ENCODE measurements at regions not wholly inside any gene's neighbourhood (a gene's known extent, or its start where the extent isn't known, plus 50 kb on each side); places are given as distances from the start of the nearest gene placed in this dataset.
"Not testable (repeated sequence)": the region's sequence is repeated elsewhere in the genome, so short reads cannot be mapped to it uniquely, and the experiment has no call there.

DNA sequence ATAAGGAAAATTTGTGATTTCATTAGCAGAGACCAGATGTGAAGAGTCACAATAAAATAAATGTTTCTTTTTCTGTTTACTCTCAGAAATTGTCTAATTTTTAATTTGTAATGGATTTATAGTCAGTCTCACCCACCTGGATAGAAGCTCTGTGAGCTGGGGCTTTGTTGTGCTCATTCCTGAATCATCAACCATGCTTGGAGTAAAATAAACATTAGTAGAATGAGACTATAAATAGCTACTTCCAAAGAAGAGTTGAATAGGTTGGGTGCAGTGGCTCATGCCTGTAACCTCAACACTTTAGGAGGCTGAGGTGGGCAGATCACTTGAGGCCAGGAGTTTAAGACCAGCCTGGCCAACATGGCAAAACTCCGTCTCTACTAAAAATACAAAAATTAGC is 185.3 kb upstream of the FBXO33 start:
- DNase-seq (ENCODE audit: low spot score), result no peak
- intact Hi-C loops (cut with DNase I), result no loop called here

DNA sequence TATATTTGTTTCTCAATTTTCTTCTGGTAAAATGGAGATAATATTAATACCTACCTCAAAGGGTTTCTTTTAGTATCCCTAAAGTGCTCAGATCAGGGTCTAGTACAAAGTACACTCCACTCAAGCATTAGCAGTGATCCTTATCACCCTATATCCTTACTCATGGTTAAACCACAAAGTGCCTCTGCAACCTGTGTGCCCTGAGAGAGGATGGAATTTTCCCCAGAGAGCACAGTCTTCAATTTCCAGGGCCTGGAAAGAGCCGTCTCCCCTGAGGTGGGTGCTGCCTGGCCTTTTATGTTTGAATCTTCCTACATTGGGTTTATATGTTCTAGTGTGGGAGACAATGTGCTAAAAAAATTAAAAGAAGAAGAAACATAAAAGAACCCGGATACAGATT is 183.1 kb upstream of the FBXO33 start:
- intact Hi-C loops (cut with DNase I), result no loop called here
- no peak for DNase-seq (ENCODE audit: low spot score)

DNA sequence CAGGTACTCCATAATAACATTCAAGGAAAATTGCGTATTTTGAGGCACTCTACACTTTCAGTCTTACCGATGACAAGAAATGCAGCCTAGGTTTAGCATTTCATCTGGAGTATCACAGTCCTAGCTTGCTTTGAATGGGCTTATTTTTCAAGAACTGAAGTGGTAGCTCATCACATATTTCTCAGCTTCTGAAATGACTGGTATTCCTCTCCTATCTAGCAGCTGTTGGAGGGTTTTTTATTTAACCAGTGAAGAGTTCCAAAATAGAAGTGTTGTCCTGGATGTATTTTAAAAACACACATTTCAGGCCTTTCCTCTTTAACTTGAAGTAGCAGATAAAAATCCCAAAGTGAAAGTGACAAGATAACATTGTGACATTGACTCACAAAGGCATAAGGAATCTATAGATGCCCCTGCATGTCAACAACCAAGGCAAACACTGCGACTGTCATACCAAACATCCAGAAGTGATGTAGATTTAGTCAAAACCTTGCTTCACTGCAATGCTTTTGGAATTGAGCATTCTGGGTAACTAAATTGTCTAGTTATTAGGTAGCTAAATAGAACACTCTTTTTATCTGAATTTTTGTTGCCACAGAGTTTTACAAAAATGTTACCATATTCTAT is 182.2 kb upstream of the FBXO33 start:
- intact Hi-C loops (cut with DNase I), result no loop called here
- no peak for DNase-seq (ENCODE audit: low spot score)

DNA sequence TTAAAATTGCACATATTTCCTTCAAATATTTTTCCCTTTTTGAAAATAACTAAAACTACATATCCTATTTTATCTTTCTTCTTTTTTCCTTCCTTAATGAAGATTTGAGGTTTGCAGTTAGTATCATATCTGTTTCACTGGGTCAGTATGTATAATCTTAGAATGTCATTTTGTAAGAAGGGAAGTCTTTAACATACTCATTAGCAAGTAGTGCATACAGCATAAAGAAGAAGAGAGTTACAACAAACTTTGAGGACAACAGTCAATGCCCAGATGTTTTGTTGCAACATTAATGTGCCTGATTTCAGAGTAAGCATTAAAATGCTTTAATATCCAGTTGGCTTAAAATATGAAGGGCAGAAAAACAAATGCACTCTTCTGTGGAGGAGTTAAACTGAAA is 176.9 kb upstream of the FBXO33 start:
- intact Hi-C loops (cut with DNase I), result no loop called here

DNA sequence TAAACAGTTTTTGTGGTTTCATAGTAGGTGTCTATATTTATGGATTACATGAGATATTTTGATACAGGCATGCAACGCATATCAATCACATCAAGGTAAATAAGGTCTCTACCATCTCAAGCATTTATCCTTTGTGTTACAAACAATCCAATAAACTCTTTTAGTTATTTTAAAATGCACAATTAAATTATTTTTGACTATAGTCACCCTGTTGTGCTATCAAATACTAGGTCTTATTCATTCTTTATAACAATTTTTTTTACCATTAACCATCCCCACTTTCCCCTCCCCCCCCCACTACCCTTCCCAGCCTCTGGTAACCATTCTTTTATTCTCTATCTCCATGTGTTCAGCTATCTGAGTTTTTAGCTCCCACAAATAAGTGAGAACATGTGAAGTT is 175.7 kb upstream of the FBXO33 start:
- intact Hi-C loops (cut with DNase I), result no loop called here
- no peak for DNase-seq (ENCODE audit: low spot score)

More for the DNA sequence above, 176.9 kb upstream of the FBXO33 start:
- no peak for DNase-seq (ENCODE audit: low spot score)

DNA sequence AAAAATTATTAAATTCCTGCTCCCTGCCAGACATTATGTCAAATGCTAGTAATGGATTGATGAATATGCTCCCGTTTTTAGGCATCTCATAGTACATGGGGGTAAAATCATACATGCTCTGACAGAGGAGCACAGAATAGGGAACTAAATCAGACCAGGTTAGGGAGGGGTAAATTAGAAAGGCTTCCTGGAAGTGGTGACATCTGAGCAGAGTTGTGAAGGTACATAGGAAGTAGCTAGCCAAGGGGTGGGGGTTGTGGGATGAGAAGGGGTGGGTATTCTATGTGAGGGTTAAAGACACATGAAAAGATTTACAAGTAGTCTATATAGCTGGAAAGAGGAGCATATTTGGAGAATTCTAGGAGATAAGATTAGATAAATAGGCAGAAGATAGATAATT is 171.7 kb upstream of the FBXO33 start:
- no peak for DNase-seq (ENCODE audit: low spot score)
- intact Hi-C loops (cut with DNase I), result no loop called here

DNA sequence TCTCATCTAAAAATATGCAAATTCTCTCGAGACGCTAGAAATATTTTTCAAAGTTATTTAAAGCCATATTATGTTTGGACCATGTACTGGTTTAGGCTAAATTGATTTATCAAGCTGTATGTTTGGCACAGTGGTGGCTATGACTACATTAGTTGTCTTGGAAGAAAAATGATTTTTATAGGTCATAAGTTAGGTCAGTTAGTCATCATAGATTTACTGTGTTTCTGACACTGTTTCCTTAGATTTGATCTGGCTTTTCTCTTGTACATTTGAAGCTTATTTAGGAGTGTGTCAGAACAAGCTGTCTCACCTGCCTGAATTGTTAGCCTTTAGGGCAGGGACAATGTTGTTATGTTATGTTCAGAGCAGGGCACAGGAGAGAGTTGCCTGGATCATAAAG is 161.1 kb upstream of the FBXO33 start:
- intact Hi-C loops (cut with DNase I), result no loop called here
- no peak for DNase-seq (ENCODE audit: low spot score)

DNA sequence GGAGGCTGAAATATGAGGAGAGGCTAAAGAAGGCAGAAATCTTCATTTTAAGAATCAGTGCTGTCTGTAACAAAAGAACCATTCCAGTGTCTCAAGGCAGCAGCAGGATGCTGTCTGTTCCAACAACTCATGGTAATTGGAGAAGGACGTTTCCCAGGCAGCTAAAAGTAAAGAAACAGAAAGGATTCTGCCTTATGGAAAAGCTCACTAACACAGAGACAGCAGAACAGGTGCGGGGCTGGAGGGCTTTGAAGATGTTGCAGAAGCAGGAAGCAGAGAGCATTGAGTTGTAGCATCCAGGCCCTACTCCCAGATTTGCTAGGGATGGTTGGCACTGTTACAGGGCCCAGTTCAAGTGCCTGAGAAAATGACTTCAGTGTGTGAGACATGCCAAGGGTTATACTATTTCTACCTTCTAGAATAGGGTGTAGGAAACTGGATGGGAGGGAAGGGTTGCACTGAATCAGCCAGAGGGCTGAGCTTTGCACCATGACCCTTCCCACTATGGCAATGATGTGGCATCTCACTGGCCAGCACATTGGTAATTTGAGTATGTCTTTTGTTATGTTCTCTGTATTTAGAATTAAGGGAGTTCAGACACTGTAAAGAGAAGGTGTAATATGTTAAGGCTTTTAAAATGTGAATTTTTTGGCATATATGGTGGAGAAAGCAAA is 160.0 kb upstream of the FBXO33 start:
- no peak for DNase-seq (ENCODE audit: low spot score)
- intact Hi-C loops (cut with DNase I), result no loop called here

DNA sequence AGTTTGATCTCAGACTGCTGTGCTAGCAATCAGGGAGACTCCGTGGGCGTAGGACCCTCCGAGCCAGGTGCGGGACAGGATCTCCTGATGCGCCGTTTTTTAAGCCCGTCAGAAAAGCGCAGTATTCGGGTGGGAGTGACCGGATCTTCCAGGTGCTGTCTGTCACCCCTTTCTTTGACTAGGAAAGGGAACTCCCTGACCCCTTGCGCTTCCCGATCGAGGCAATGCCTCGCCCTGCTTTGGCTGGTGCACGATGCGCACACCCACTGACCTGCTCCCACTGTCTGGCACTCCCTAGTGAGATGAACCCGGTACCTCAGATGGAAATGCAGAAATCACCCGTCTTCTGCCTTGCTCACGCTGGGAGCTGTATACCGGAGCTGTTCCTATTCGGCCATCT is 157.6 kb upstream of the FBXO33 start:
- intact Hi-C loops (cut with DNase I); DNase-seq (ENCODE audit: low spot score): not testable (repeated sequence)

DNA sequence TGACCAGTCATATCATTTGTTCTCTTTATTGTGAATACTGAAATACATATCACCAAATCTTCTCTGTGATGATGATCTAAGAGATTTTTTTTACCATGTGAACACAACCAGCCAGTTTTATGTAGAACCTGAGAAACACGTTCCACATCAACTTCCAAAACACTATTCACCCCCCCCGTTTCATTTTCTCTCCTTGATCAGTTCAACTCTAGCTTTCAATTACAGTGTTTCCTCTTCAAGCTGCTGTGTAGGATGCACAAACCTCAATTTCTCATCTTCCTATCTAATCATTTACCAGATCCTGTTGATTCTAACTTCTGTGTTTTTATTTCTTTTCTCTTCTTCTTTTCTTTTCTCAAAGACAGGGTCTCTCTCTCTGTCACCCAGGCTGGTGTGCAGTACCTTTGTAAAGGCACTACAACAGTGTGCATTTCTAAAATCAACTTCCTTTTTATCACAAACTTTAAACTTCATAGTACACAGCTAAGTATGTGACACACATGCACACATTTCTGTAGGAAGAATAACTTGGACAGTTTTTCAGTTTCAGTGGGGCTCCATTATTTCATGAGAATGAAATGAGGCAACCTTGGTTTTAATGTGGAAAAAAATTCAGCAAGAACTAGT is 149.9 kb upstream of the FBXO33 start:
- intact Hi-C loops (cut with DNase I), result no loop called here
- no peak for DNase-seq (ENCODE audit: low spot score)

DNA sequence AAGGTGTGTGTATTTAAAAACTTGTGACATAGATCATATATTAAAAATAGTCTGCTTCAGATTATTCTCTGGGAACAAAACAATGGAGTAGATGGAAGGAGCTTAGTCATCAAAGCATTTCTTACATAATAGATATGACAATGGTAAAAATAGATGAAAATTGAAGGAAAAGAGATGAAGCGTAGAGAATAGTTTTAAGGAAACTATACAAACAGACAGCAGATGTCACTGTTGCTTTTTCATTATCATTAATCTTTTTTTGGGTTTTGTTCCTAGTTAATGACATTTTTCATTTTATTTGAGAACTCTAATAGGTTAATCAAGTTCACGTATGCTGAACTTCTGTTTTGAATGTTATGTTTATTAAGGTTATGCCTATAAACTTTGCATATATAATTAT is 149.2 kb upstream of the FBXO33 start:
- intact Hi-C loops (cut with DNase I), result no loop called here
- no peak for DNase-seq (ENCODE audit: low spot score)

DNA sequence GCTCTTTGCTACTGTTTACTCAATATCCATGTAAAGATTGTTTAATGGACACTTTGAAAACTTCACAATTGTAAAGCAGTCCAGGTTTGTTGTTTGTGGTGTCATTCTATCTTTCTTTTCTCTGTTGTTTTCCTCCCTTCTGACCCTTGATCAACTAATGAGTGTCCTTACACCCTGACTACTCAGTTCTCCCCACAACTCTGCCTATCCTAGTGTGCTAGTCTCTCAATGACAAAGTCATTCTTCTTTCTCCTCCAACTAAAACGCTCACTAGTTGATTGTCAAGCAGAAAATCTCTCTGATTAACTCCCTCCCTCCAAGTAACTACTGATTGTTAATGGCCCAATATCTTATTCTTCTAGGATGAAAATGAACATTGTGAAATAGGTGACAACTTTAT is 148.5 kb upstream of the FBXO33 start:
- intact Hi-C loops (cut with DNase I), result no loop called here
- no peak for DNase-seq (ENCODE audit: low spot score)

DNA sequence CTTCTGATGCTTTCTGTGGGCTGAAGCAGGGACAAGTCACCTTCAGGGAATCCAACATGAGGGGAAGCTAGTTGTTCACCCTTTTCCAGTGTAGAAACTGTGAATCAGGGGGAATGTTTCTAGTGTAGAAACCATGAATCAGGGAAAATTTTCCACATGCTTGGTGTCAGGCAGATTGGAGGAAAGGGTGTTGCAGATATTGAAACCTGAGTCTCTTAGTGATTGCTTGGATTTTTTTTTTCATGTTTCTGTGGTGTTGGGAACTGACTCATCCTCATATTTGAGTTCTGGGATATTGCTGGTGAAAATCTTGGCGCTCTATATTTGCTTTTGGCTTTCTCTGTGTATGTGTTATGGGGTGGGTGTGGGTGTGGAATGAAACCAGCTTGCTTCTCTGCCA is 144.5 kb upstream of the FBXO33 start:
- intact Hi-C loops (cut with DNase I), result no loop called here

DNA sequence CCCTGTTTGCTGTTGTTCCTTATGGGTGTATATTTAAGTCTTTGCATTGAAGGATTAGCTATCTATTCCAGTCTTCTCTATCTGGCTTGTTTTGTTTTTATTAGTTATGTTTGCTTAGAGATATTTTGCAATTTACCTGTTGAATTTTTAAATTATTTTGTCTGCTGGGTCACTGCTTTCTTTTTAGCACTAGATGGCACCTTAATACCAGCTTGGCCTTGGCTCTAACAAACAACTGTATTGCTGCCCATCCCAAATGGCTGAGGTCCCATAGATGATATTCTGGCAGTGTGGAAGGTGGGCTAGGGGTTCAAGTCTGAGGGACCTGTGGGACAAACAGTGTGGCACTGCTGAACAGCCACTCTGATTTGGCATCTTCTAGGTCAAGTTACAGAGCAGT is 144.0 kb upstream of the FBXO33 start:
- intact Hi-C loops (cut with DNase I), result no loop called here
- DNase-seq (ENCODE audit: low spot score), result no peak

More for the DNA sequence above, 144.5 kb upstream of the FBXO33 start:
- no peak for DNase-seq (ENCODE audit: low spot score)

DNA sequence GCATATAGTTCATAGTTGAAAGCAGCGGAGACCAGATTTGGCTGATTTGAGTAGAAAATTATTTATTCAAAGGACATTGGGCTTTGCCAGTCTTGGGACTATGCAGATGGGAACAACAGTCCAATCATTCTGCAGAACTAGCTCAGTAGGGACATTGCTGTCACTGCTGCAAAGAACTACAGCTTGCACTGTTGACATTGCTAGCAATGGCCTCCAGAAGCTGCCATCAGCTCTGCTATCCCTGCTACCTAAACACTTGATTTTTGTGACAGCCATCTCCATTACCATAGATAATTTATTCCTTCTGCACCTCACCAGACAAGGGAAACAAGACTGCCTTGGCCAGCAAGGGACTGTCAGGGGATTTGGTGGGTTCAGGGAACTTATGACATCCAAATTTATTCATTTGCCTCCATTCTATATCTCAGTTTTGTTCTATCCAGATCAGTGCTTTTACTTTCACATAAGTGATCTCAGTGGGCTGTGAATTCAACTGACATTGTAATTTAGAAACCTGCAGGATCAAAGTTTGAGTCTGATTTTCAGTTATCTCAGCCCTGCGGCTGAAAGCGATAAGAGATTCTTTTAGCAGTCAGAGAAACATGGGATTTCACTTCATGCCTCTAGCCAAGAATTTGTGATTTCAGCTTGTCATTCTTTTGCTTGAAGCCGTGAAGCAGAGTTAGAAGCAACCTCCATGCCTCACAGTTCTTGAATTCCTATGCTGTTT is 136.7 kb upstream of the FBXO33 start:
- DNase-seq (ENCODE audit: low spot score), result no peak
- intact Hi-C loops (cut with DNase I), result no loop called here

DNA sequence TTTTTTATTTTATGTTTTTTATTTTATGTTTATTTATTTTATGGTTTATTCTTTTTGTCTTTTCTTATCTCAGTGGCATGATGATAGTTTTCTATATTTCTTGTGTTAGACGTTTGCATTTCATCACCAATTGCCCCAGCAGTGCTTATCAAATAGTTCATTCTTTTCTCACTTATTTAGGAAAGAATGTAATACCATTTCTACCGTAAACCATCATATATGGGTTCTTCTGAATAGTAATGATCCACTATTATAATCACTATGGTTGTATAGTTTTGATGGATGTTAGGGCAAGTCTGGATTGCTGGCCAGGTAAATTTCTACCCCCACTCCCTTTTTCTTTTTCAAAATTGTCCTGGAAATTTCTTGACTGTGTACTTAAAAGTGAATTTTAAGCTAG is 134.6 kb upstream of the FBXO33 start:
- no peak for DNase-seq (ENCODE audit: low spot score)
- intact Hi-C loops (cut with DNase I), result no loop called here

DNA sequence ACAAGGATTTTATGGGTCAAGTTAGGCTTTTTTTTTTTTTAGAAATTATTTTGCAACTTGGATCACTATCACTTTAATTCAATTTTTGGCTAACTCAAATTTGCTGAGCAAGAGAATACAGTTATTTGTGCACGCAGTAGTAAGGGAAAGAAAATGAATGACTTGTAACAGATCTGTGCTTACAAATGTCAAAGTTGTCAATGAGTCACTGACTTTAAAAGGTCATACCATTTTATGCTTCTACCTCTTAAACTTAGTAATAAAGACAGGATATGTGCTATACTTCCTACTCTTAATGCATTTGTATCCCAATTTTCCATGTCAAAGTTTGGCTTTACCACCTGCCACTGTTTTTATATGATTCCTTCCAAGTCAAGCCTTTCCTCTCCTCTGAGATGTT is 131.1 kb upstream of the FBXO33 start:
- intact Hi-C loops (cut with DNase I), result no loop called here

DNA sequence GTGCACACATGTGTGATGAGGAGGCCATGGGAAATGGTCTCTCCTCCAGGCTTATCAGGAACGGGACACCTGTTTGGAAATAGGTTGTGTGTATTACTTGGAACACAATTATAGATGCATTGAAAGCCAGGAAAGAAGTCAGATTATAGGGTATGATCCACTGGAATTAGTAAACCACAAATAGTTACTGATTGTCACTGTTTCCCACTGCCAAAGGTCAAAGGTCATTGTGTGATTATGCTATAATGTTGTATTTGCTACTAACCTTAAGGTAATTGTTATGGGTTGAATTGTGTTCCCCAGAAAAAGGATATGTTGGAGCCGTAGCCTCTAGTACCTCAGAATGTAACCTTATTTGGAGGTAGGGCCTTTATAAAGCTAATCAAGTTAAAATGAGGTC is 129.9 kb upstream of the FBXO33 start:
- intact Hi-C loops (cut with DNase I), result no loop called here

More for the DNA sequence above, 131.1 kb upstream of the FBXO33 start:
- DNase-seq (ENCODE audit: low spot score), result no peak

DNA sequence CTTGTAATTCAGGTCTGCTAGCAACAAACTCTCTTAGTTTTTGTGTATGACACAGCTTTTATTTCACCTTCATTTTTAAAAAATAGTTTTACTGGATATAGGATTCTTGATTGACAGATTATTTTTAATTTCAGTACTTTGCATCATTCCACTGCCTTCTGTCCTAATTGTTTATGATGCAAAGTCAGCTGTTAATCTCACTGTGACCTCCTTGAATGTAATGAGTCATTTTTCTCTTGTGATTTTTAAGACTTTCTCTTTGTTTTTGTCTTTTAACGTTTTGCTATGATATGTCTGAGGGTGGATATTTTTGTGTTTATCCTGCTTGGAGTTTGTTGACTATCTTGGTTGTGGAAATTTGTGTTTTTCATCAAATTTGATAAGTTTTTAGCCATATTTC is 126.3 kb upstream of the FBXO33 start:
- DNase-seq (ENCODE audit: low spot score), result no peak
- intact Hi-C loops (cut with DNase I), result no loop called here

More for the DNA sequence above, 129.9 kb upstream of the FBXO33 start:
- DNase-seq (ENCODE audit: low spot score), result no peak

DNA sequence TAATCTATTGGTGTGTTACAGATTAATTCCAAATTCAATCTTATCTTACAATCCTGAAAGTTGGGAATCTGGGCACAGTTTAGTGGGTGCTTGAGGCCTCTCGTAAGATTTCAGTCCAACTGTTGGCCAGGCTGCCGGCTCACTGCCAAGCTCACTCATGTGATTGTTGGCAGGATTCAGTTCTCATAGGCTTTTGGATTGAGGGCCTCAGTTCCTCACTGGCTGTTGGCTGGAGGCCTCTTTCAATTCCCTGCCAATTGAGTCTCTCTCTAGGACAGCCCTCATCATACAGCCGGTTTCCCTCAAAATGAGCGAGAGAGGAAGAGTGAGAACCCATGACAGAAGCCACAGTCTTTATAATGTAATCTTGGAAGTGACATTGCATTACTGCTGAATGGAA is 123.5 kb upstream of the FBXO33 start:
- intact Hi-C loops (cut with DNase I), result no loop called here
- no peak for DNase-seq (ENCODE audit: low spot score)

DNA sequence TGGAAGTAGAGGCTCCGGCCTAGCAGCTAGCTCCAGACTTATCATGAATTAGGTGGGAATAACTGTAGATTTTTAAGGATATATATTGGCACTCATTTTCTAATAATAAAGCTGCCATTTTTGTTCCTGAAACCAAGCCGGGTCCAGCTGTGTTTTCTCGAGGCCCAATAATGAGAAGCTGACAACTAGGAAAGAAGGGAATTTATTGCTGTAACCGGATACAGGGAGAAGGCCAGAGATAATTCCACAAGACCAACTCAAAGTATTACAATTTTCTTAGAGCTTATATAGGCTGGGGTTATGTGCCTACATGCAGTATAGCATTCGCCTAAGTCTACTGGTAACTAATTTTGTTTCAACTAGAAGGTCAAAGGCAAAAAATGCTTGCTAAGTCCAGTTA is 122.3 kb upstream of the FBXO33 start:
- intact Hi-C loops (cut with DNase I), result no loop called here
- no peak for DNase-seq (ENCODE audit: low spot score)

Data from cardiac septum (tissue), 1 donor.